SJSA1 (cell line): ENCODE measurements at regions not wholly inside any gene's neighbourhood (a gene's known extent, or its start where the extent isn't known, plus 50 kb on each side); places are given as distances from the start of the nearest gene placed in this dataset.
A peak's percentile ranks its signal among the peaks of the same experiment; 100 is the strongest.

Source experiments
- DNase-seq, 2 experiments: peaks; one replicate each; pipeline ENCODE4 v3.0.0-alpha.2; 2015 to 2020; ENCODE audit warnings: low spot score in 2 of 2, low read depth in 1 of 2
- H3K27ac ChIP-seq: fragments of 250-450 bp; sonication (Bioruptor Pico); 2 replicates; pipeline ENCODE4 v1.5.1; 2020; ENCODE audit warnings: mild to moderate bottlenecking, moderate library complexity
- H3K27me3 ChIP-seq: fragments of 250-450 bp; sonication (Bioruptor Pico); replicated peaks from 2 replicates; pipeline ENCODE4 v1.5.1; 2020; ENCODE audit warnings: mild to moderate bottlenecking, moderate library complexity
- H3K36me3 ChIP-seq: fragments of 250-450 bp; sonication (Bioruptor Pico); 2 replicates; pipeline ENCODE4 v1.5.1; 2020; ENCODE audit warnings: mild to moderate bottlenecking
- H3K4me1 ChIP-seq: fragments of 250-450 bp; sonication (Bioruptor Pico); replicated peaks from 2 replicates; pipeline ENCODE4 v1.6.1; 2021; ENCODE audit warnings: mild to moderate bottlenecking
- H3K4me3 ChIP-seq: fragments of 250-450 bp; sonication (Bioruptor Pico); 2 replicates; pipeline ENCODE4 v1.5.1; 2020; ENCODE audit warnings: mild to moderate bottlenecking
- H3K9me3 ChIP-seq: fragments of 250-450 bp; sonication (Bioruptor Pico); replicated peaks from 2 replicates; pipeline ENCODE4 v1.5.1; 2020; ENCODE audit warnings: mild to moderate bottlenecking

- DNase-seq = no peak
- H3K4me1 ChIP-seq = no peaks in the 10 kb centered on the region
- H3K27me3 ChIP-seq = no peaks in the 10 kb centered on the region
- H3K9me3 ChIP-seq = no peaks in the 10 kb centered on the region
- H3K27ac ChIP-seq = no peak overlapping the region
- no peak overlapping the region for H3K4me3 ChIP-seq
- no peaks in the 10 kb centered on the region for H3K36me3 ChIP-seq
Observed at GRCh38 chr5:12312343-12312742, 408.1 kb upstream of the CTNND2 start.

- H3K36me3 ChIP-seq = no peaks in the 10 kb centered on the region
Observed at GRCh38 chr5:12294151-12294550, 389.9 kb upstream of the CTNND2 start.

GRCh38 chr5:12292610-12293204 lies 388.5 kb upstream of the CTNND2 start:
- Histone ChIP-seq H3K27me3 (no peaks in the 10 kb centered on the region), H3K27ac (no peak overlapping the region), H3K36me3 (no peaks in the 10 kb centered on the region), H3K4me1 (no peaks in the 10 kb centered on the region), H3K4me3 (no peak overlapping the region), H3K9me3 (0 out of 2 replicates have a peak, but pooled peaks cover 2% of the 10 kb centered on the region)
- DNase-seq = no peak

More at GRCh38 chr5:12294151-12294550, 389.9 kb upstream of the CTNND2 start:
- Histone ChIP-seq H3K4me1 (no peaks in the 10 kb centered on the region), H3K27me3 (no peaks in the 10 kb centered on the region), H3K9me3 (no peaks in the 10 kb centered on the region), H3K4me3 (no peak overlapping the region), H3K27ac (no peak overlapping the region)
- no peak for DNase-seq

GRCh38 chr5:12284604-12285003 lies 380.4 kb upstream of the CTNND2 start:
- H3K4me1 ChIP-seq = no peaks in the 10 kb centered on the region
- no peak overlapping the region for H3K4me3 ChIP-seq
- H3K27ac ChIP-seq = no peak overlapping the region
- DNase-seq = no peak
- H3K27me3 ChIP-seq = no peaks in the 10 kb centered on the region
- 0 out of 2 replicates have a peak, but pooled peaks cover 2% of the 10 kb centered on the region for H3K9me3 ChIP-seq
- no peaks in the 10 kb centered on the region for H3K36me3 ChIP-seq

GRCh38 chr5:12277504-12278192 lies 373.4 kb upstream of the CTNND2 start:
- H3K36me3 ChIP-seq = no peaks in the 10 kb centered on the region
- no peak overlapping the region for H3K4me3 ChIP-seq
- no peak for DNase-seq
- no peaks in the 10 kb centered on the region for H3K27me3 ChIP-seq
- no peaks in the 10 kb centered on the region for H3K9me3 ChIP-seq
- H3K27ac ChIP-seq = no peak overlapping the region
- H3K4me1 ChIP-seq = no peaks in the 10 kb centered on the region

- Histone ChIP-seq H3K9me3 (0 out of 2 replicates have a peak, but pooled peaks cover 2% of the 10 kb centered on the region), H3K4me1 (no peaks in the 10 kb centered on the region), H3K27ac (no peak overlapping the region), H3K36me3 (no peaks in the 10 kb centered on the region), H3K27me3 (no peaks in the 10 kb centered on the region), H3K4me3 (no peak overlapping the region)
- no peak for DNase-seq
Observed at GRCh38 chr5:12274236-12274635, 370.0 kb upstream of the CTNND2 start.

- no peaks in the 10 kb centered on the region for H3K36me3 ChIP-seq
- H3K27me3 ChIP-seq = no peaks in the 10 kb centered on the region
- no peaks in the 10 kb centered on the region for H3K4me1 ChIP-seq
- 0 out of 2 replicates have a peak, but pooled peaks cover 5% of the 10 kb centered on the region for H3K9me3 ChIP-seq
- no peak overlapping the region for H3K4me3 ChIP-seq
- no peak overlapping the region for H3K27ac ChIP-seq
- no peak for DNase-seq
Observed at GRCh38 chr5:12272389-12272788, 368.1 kb upstream of the CTNND2 start.

GRCh38 chr5:12270914-12271313 lies 366.7 kb upstream of the CTNND2 start:
- Histone ChIP-seq H3K27ac (no peak overlapping the region), H3K9me3 (peaks cover 5% of the 10 kb centered on the region; the same call in 1 of the 2 replicates), H3K4me1 (no peaks in the 10 kb centered on the region), H3K36me3 (no peaks in the 10 kb centered on the region), H3K27me3 (no peaks in the 10 kb centered on the region), H3K4me3 (no peak overlapping the region)
- no peak for DNase-seq

- Histone ChIP-seq H3K4me3 (no peak overlapping the region), H3K27me3 (no peaks in the 10 kb centered on the region), H3K4me1 (no peaks in the 10 kb centered on the region), H3K9me3 (peaks cover 5% of the 10 kb centered on the region; the same call in 1 of the 2 replicates), H3K27ac (no peak overlapping the region), H3K36me3 (no peaks in the 10 kb centered on the region)
- no peak for DNase-seq
Observed at GRCh38 chr5:12269164-12269563, 364.9 kb upstream of the CTNND2 start.

GRCh38 chr5:12258549-12258948 lies 354.3 kb upstream of the CTNND2 start:
- Histone ChIP-seq H3K27ac (no peak overlapping the region), H3K9me3 (no peaks in the 10 kb centered on the region), H3K36me3 (no peaks in the 10 kb centered on the region), H3K4me3 (no peak overlapping the region), H3K4me1 (no peaks in the 10 kb centered on the region), H3K27me3 (no peaks in the 10 kb centered on the region)
- DNase-seq = no peak

GRCh38 chr5:12250454-12250853 lies 346.2 kb upstream of the CTNND2 start:
- Histone ChIP-seq H3K9me3 (0 out of 2 replicates have a peak, but pooled peaks cover under 1% of the 10 kb centered on the region), H3K4me3 (no peak overlapping the region), H3K27ac (no peak overlapping the region), H3K36me3 (no peaks in the 10 kb centered on the region), H3K27me3 (no peaks in the 10 kb centered on the region), H3K4me1 (no peaks in the 10 kb centered on the region)
- no peak for DNase-seq

- no peaks in the 10 kb centered on the region for H3K36me3 ChIP-seq
- no peak overlapping the region for H3K27ac ChIP-seq
- H3K27me3 ChIP-seq = no peaks in the 10 kb centered on the region
- 0 out of 2 replicates have a peak, but pooled peaks cover 3% of the 10 kb centered on the region for H3K9me3 ChIP-seq
- no peak overlapping the region for H3K4me3 ChIP-seq
- no peak for DNase-seq
- H3K4me1 ChIP-seq = peaks cover 5% of the 10 kb centered on the region
Observed at GRCh38 chr5:12248831-12249230, 344.6 kb upstream of the CTNND2 start.

- peak in 1 of 2 experiments; percentile 4 for DNase-seq
- no peaks in the 10 kb centered on the region for H3K36me3 ChIP-seq
- H3K4me1 ChIP-seq = peaks cover 9% of the 10 kb centered on the region
- peaks cover 3% of the 10 kb centered on the region; the same call in 1 of the 2 replicates for H3K9me3 ChIP-seq
- H3K27ac ChIP-seq = peak overlapping the region; percentile 75
- no peaks in the 10 kb centered on the region for H3K27me3 ChIP-seq
- no peak overlapping the region for H3K4me3 ChIP-seq
Observed at GRCh38 chr5:12246036-12246435, 341.8 kb upstream of the CTNND2 start.

- Histone ChIP-seq H3K36me3 (no peaks in the 10 kb centered on the region), H3K27me3 (no peaks in the 10 kb centered on the region), H3K4me1 (peaks cover 9% of the 10 kb centered on the region), H3K9me3 (peaks cover 3% of the 10 kb centered on the region; the same call in 1 of the 2 replicates), H3K4me3 (no peak overlapping the region), H3K27ac (peak overlapping the region; percentile 75)
- peak in 1 of 2 experiments; percentile 7 for DNase-seq
Observed at GRCh38 chr5:12245429-12245828, 341.2 kb upstream of the CTNND2 start.
